GM12878 (cell line): ENCODE measurements at regions not wholly inside any gene's neighbourhood (a gene's known extent, or its start where the extent isn't known, plus 50 kb on each side); places are given as distances from the start of the nearest gene placed in this dataset.
"Not testable (repeated sequence)": the region's sequence is repeated elsewhere in the genome, so short reads cannot be mapped to it uniquely, and the experiment has no call there.

Experiments used
- ATAC-seq: fragments of 200-7000 bp; cut with Tn5 transposase; 3 replicates; pipeline ENCODE4 v1.9.1; 2020; ENCODE audit warnings: mild to moderate bottlenecking, moderate library complexity
- BruUV-seq: library from RNA; stranded (reverse); fragments of 400-500 nt; replicated peaks from 2 replicates; lab custom pipeline; 2021; lab: Mats Ljungman, UMichigan
- CTCF ChIA-PET: fragments of 300-600 bp; sonication (Branson Sonifier 250); formaldehyde crosslinking; extraction: SDS; loops from one replicate; lab custom pipeline; 2021; ENCODE audit warnings: inconsistent platforms; lab: Yijun Ruan, JAX
- POLR2A ChIA-PET: fragments of 350-600 bp; formaldehyde crosslinking; extraction: SDS; loops from one replicate; lab custom pipeline; 2021; ENCODE audit warnings: inconsistent platforms; lab: Charles Lee
- RAD21 ChIA-PET: fragments of 300-600 bp; sonication (Branson Sonifier 250); formaldehyde crosslinking; loops from one replicate; lab custom pipeline; 2023; ENCODE audit warnings: antibody characterized with exemption; ENCODE audit not compliant: unreplicated experiment; lab: Charles Lee
- SMC1A ChIA-PET: fragments of 300-600 bp; sonication (Branson Sonifier 250); formaldehyde crosslinking; loops from one replicate; lab custom pipeline; 2023; ENCODE audit not compliant: unreplicated experiment, uncharacterized antibody; lab: Charles Lee
- DNase-seq: peaks from one replicate; pipeline ENCODE4 v3.0.0-alpha.2; 2011; ENCODE audit warnings: low read depth, low spot score
- FAIRE-seq: peaks from 3 replicates; lab custom pipeline; 2011; peaks lifted over from hg19 to GRCh38; lab: Jason Lieb, UNC
- H2AFZ ChIP-seq: 2 replicates; pipeline ENCODE4 v1.6.0; 2011; ENCODE audit warnings: low read depth, low read length, control low read depth; ENCODE audit not compliant: control insufficient read depth
- H3K27ac ChIP-seq: 2 replicates; pipeline ENCODE4 v1.5.1; 2011; ENCODE audit warnings: control low read depth; ENCODE audit not compliant: control insufficient read depth, insufficient read depth
- H3K27me3 ChIP-seq, 2 experiments: replicated peaks in 1 of 2; 2 replicates each; pipeline versions ENCODE4 v1.6.0 to v1.6.1; 2011; ENCODE audit warnings: low read length in 1 of 2; ENCODE audit not compliant: control insufficient read depth in 2 of 2, insufficient read depth in 2 of 2
- H3K36me3 ChIP-seq, 2 experiments: 2 replicates each; pipeline ENCODE4 v1.5.1; 2011; ENCODE audit warnings: low read length in 1 of 2; ENCODE audit not compliant: control insufficient read depth in 2 of 2, insufficient read depth in 2 of 2
- H3K4me1 ChIP-seq: 2 replicates; pipeline ENCODE4 v1.6.1; 2011; ENCODE audit warnings: mild to moderate bottlenecking, low read length, moderate library complexity, mixed read lengths; ENCODE audit not compliant: control insufficient read depth, insufficient read depth
- H3K4me2 ChIP-seq: 2 replicates; pipeline ENCODE4 v1.6.0; 2011; ENCODE audit warnings: control low read depth; ENCODE audit not compliant: control insufficient read depth, insufficient read depth
- H3K4me3 ChIP-seq: fragments of 200-600 bp; sonication (generic); 2 replicates; pipeline ENCODE4 v1.5.1; 2016
- H3K79me2 ChIP-seq: 2 replicates; pipeline ENCODE4 v1.6.0; 2011; ENCODE audit warnings: low read length; ENCODE audit not compliant: control insufficient read depth, insufficient read depth
- H3K9ac ChIP-seq: 2 replicates; pipeline ENCODE4 v1.8.0; 2011; ENCODE audit warnings: low read length, control low read depth, mixed read lengths; ENCODE audit not compliant: control insufficient read depth, insufficient read depth
- H3K9me3 ChIP-seq: replicated peaks from 3 replicates; pipeline ENCODE4 v1.5.1; 2011; ENCODE audit warnings: mild to moderate bottlenecking, low read length; ENCODE audit not compliant: control insufficient read depth, insufficient read depth
- H4K20me1 ChIP-seq: 2 replicates; pipeline ENCODE4 v1.6.0; 2011; ENCODE audit not compliant: control insufficient read depth, insufficient read depth
- BHLHE40 ChIP-seq, 2 experiments: fragments of 450-650 bp in 1 of 2; IDR thresholded peaks; 2 replicates each; pipeline ENCODE4 v1.6.1; 2011 to 2017; ENCODE audit warnings: low read depth in 2 of 2, borderline replicate concordance in 1 of 2, improper control_type of control experiment in 1 of 2, low read length in 1 of 2, mild to moderate bottlenecking in 1 of 2
- E2F8 ChIP-seq: fragments of 450-650 bp; IDR thresholded peaks from 2 replicates; pipeline ENCODE4 v1.6.1; 2018; ENCODE audit warnings: mild to moderate bottlenecking, low read depth, moderate library complexity; ENCODE audit not compliant: partially characterized antibody
- EED ChIP-seq: sonication (generic); IDR thresholded peaks from 2 replicates; pipeline ENCODE4 v1.6.1; 2016; ENCODE audit warnings: antibody characterized with exemption, low read depth
- KLF5 ChIP-seq: fragments of 450-650 bp; IDR thresholded peaks from 2 replicates; pipeline ENCODE4 v1.6.1; 2014; ENCODE audit warnings: mild to moderate bottlenecking; ENCODE audit not compliant: partially characterized antibody
- POLR2A ChIP-seq: IDR thresholded peaks from 2 replicates; pipeline ENCODE4 v1.6.1; 2011; ENCODE audit warnings: low read depth, mild to moderate bottlenecking, low read length
- SPI1 ChIP-seq: IDR thresholded peaks from 2 replicates; pipeline ENCODE4 v1.6.1; 2011; ENCODE audit warnings: low read depth, mild to moderate bottlenecking, low read length, moderate library complexity, borderline replicate concordance; ENCODE audit not compliant: insufficient read depth
- TBL1XR1 ChIP-seq: IDR thresholded peaks from 2 replicates; pipeline ENCODE4 v1.6.1; 2012; ENCODE audit warnings: low read depth, low read length, improper control_type of control experiment
- ZNF24 ChIP-seq: fragments of 450-650 bp; IDR thresholded peaks from 2 replicates; pipeline ENCODE4 v1.6.1; 2017; ENCODE audit warnings: antibody characterized with exemption, mild to moderate bottlenecking
- ZNF274 ChIP-seq: IDR thresholded peaks from one replicate; pipeline ENCODE4 v1.8.0; 2011; ENCODE audit not compliant: insufficient read length, insufficient read depth
- WGBS: methylation state at CpG from one replicate; pipeline ENCODE4 v1.1.6; 2016; ENCODE audit warnings: low lambda C conversion rate; ENCODE audit not compliant: insufficient replicate concordance, insufficient coverage; ENCODE audit errors: missing lambda C conversion rate; 5-methylcytosine and 5-hydroxymethylcytosine counted together
- in situ Hi-C: fragments of 300-500 bp; cut with MboI; formaldehyde crosslinking; loops from 9 replicates; pipeline ENCODE4 v1.14.3; 2018; ENCODE audit warnings: mixed read lengths
- intact Hi-C: fragments of 100-400 bp; cut with micrococcal nuclease; formaldehyde crosslinking; loops from one replicate; pipeline ENCODE4 v1.14.2; 2022; ENCODE audit not compliant: unreplicated experiment
- TF ChIP-seq, protein P1 (sequence below): fragments of 450-650 bp; IDR thresholded peaks from 2 replicates; pipeline ENCODE4 v1.6.1; 2017; ENCODE audit warnings: mild to moderate bottlenecking, low read depth, inconsistent platforms; ENCODE audit not compliant: poor library complexity, severe bottlenecking

GRCh38 chr3:137153046-137153445 is 195.3 kb downstream of the IL20RB start:
- H4K20me1 ChIP-seq, in situ Hi-C loops, H3K9ac ChIP-seq, H3K4me1 ChIP-seq, DNase-seq, H3K79me2 ChIP-seq, H3K27ac ChIP-seq, H2AFZ ChIP-seq, ATAC-seq, FAIRE-seq, RAD21 ChIA-PET, CTCF ChIA-PET, H3K9me3 ChIP-seq, intact Hi-C loops, SMC1A ChIA-PET, H3K36me3 ChIP-seq, H3K27me3 ChIP-seq, H3K4me2 ChIP-seq, H3K4me3 ChIP-seq, POLR2A ChIA-PET, BruUV-seq: not testable (repeated sequence)
- 45% methylated on average over 5 of the region's 5 CpGs for WGBS

GRCh38 chr3:137163241-137163871 is 205.6 kb downstream of the IL20RB start:
- peak overlapping the region; percentile 83 for H2AFZ ChIP-seq
- BruUV-seq: no TSS peak
- ChIA-PET RAD21 (interaction anchor here (1.3 kb wide), 1 partner anchor 9 kb away, joined by 4 read pairs; no protein-coding TSS in a partner anchor), SMC1A (interaction anchor here (0.7 kb wide), 1 partner anchor 54 kb away, joined by 3 read pairs; no protein-coding TSS in a partner anchor), POLR2A (no interaction called here), CTCF (interaction anchor here (0.7 to 3.6 kb wide), 4 partner anchors 10 to 889 kb away, joined by 3 to 12 read pairs (median 4); no protein-coding TSS in a partner anchor)
- no peaks in the 10 kb centered on the region for H3K79me2 ChIP-seq
- 32% methylated on average over 6 of the region's 6 CpGs for WGBS
- in situ Hi-C loops: no loop called here
- H3K27me3 ChIP-seq: no peaks in the 10 kb centered on the region
- peak overlapping the region; percentile 40 for H3K27ac ChIP-seq
- no peaks in the 10 kb centered on the region for H3K36me3 ChIP-seq
- no peak overlapping the region for H3K9ac ChIP-seq
- peak overlapping the region; percentile 28; the same call in 1 of the 2 replicates for H3K4me3 ChIP-seq
- DNase-seq: no peak
- H3K9me3 ChIP-seq: no peaks in the 10 kb centered on the region
- H3K4me1 ChIP-seq: peaks cover 9% of the 10 kb centered on the region
- H3K4me2 ChIP-seq: peak overlapping the region; percentile 74
- ATAC-seq: peak; percentile 66
- no peaks in the 10 kb centered on the region for H4K20me1 ChIP-seq
- intact Hi-C loops: no loop called here
- FAIRE-seq: no peak
- no peak for TF ChIP-seq KLF5
- no peak for TF ChIP-seq ZNF274
- no peak for TF ChIP-seq TBL1XR1
- TF ChIP-seq POLR2A: no peak
- no peak for TF ChIP-seq E2F8
- TF ChIP-seq EED: peak; percentile 15; the same call in 1 of the 2 replicates
- TF ChIP-seq ZNF24: no peak
- 0 out of 2 replicates have a peak, but pooled peaks have one; percentile 4 for TF ChIP-seq SPI1
- TF ChIP-seq, protein P1, sequence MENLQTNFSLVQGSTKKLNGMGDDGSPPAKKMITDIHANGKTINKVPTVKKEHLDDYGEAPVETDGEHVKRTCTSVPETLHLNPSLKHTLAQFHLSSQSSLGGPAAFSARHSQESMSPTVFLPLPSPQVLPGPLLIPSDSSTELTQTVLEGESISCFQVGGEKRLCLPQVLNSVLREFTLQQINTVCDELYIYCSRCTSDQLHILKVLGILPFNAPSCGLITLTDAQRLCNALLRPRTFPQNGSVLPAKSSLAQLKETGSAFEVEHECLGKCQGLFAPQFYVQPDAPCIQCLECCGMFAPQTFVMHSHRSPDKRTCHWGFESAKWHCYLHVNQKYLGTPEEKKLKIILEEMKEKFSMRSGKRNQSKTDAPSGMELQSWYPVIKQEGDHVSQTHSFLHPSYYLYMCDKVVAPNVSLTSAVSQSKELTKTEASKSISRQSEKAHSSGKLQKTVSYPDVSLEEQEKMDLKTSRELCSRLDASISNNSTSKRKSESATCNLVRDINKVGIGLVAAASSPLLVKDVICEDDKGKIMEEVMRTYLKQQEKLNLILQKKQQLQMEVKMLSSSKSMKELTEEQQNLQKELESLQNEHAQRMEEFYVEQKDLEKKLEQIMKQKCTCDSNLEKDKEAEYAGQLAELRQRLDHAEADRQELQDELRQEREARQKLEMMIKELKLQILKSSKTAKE: no peak
- no peak for TF ChIP-seq BHLHE40 (IDR thresholded peaks at IDR 0.05; ENCODE audit: borderline replicate concordance in 1 of 2, low read depth in 2 of 2, low read length in 1 of 2)
